ENCODE measurements at regions not wholly inside any gene's neighbourhood (a gene's known extent, or its start where the extent isn't known, plus 50 kb on each side); places are given as distances from the start of the nearest gene placed in this dataset.

DNA sequence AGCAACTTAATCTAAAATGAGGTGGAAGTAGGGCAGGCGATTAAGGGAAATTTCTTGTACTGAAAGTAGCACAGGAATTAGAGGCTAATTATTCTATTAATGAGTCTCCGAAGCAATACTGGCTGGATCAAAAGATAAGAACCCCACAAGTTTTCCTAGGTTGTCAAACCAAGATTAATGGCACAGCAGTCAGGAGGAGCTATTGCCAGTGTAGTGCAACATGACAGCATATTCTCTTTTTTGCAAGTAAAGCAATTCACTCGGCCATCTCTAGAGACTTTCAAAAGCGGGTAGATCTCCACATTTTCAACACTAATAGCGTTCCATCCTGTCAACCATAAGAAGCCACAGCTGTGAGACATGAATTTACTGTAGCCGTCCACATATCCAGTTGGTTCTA, 81.2 kb downstream of the CYB561 start:
- no peaks in the 10 kb centered on the region for H3K9me3 ChIP-seq (replicated peaks; ENCODE audit: control insufficient read depth, insufficient read depth, low read depth, low read length)
- intact Hi-C loops (cut with micrococcal nuclease) = no loop called here

More for the DNA sequence above, 81.2 kb downstream of the CYB561 start:
- Histone ChIP-seq H3K27ac (ENCODE audit: extremely low read depth, low read depth, low read length) (no peak overlapping the region), H3K79me2 (ENCODE audit: control insufficient read depth, insufficient read depth, low read length) (no peaks in the 10 kb centered on the region), H3K36me3 (ENCODE audit: control insufficient read depth, insufficient read depth, low read length) (no peaks in the 10 kb centered on the region), H2AFZ (ENCODE audit: low read depth, low read length) (no peak overlapping the region), H4K20me1 (replicated peaks; ENCODE audit: control insufficient read depth, insufficient read depth, low read length) (no peaks in the 10 kb centered on the region), H3K9me1 (ENCODE audit: control insufficient read depth, insufficient read depth, low read length) (no peaks in the 10 kb centered on the region), H3K4me1 (replicated peaks in 1 of 2; ENCODE audit: control insufficient read depth in 2 of 2, insufficient read depth in 2 of 2, low read length in 2 of 2) (no peaks in the 10 kb centered on the region), H3K27me3 (ENCODE audit: control insufficient read depth in 2 of 2, insufficient read depth in 2 of 2, low read length in 2 of 2) (peaks cover 0 to 5% of the 10 kb centered on the region in 2 experiments; a peak in 1 of 5 replicates), H3K4me2 (ENCODE audit: insufficient read depth, low read length) (no peak overlapping the region), H3K9ac (ENCODE audit: insufficient read depth in 1 of 2, low read depth in 2 of 2, low read length in 2 of 2) (no peak overlapping the region), H3K4me3 (no peak overlapping the region)
- CTCF ChIA-PET (ENCODE audit: low intra/inter-chr PET ratio) = no interaction called here
- POLR2A ChIA-PET = interaction anchor here (1.4 kb wide), 1 partner anchor 11 kb away, joined by 6 read pairs; no protein-coding TSS in a partner anchor
- ATAC-seq = no peak
- WGBS (ENCODE audit: insufficient coverage, low coverage, missing lambda C conversion rate) = 23% methylated on average over 6 of the region's 6 CpGs
- DNase-seq (ENCODE audit: extremely low read depth in 1 of 4, low spot score in 3 of 4) = no peak
- BruUV-seq (replicated peaks) = no TSS peak
- TF ChIP-seq, protein P1, sequence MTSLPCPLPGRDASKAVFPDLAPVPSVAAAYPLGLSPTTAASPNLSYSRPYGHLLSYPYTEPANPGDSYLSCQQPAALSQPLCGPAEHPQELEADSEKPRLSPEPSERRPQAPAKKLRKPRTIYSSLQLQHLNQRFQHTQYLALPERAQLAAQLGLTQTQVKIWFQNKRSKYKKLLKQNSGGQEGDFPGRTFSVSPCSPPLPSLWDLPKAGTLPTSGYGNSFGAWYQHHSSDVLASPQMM (CRISPR knock-in tag; IDR thresholded peaks at IDR 0.05) = no peak
- TF ChIP-seq PBX2 (CRISPR knock-in tag; IDR thresholded peaks at IDR 0.05; ENCODE audit: low read depth) (no peak), PBX2 (tag; conservative IDR thresholded peaks at IDR 0.05; ENCODE audit: low read depth) (peak; percentile 52), MEIS2 (IDR thresholded peaks at IDR 0.05; ENCODE audit: partially characterized antibody) (peak; percentile 54)
- in situ Hi-C loops (cut with MboI) = no loop called here
- no peak for FAIRE-seq
